C4-2B (cell line): ENCODE measurements at regions not wholly inside any gene's neighbourhood (a gene's known extent, or its start where the extent isn't known, plus 50 kb on each side); places are given as distances from the start of the nearest gene placed in this dataset.

Source experiments
- H3K27ac ChIP-seq: fragments of 450-650 bp; 2 replicates; pipeline ENCODE4 v1.5.1; 2017
- CTCF ChIP-seq: fragments of 450-650 bp; conservative IDR thresholded peaks from 2 replicates; pipeline ENCODE4 v1.5.1; 2017; ENCODE audit warnings: mild to moderate bottlenecking
- ZFX ChIP-seq: fragments of 450-650 bp; IDR thresholded peaks from 2 replicates; pipeline ENCODE4 v1.6.1; 2017

DNA sequence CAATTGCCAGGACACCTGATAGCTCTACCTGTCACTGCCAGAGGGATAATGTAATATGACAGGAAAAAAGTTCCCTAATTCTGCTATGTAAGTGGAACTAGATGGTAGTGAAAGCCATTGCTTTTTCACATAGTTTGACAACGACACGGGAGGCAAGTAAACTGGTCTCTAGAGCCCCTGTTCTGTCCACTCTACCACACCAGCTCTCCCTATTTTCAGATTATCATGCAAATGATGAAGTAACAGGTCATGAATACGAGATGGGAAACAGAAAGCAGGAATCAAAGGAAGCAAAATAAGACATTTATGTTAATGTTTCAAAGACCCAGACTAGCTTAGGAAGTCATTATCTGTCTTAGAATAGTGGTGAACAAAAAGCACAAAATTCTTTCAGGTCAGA is 56.2 kb downstream of the TAF11L14 start:
- H3K27ac ChIP-seq, result no peak overlapping the region
- TF ChIP-seq ZFX (no peak), CTCF (no peak)

GRCh38 chr5:17691762-17692161 is 57.5 kb downstream of the TAF11L14 start:
- no peak overlapping the region for H3K27ac ChIP-seq

DNA sequence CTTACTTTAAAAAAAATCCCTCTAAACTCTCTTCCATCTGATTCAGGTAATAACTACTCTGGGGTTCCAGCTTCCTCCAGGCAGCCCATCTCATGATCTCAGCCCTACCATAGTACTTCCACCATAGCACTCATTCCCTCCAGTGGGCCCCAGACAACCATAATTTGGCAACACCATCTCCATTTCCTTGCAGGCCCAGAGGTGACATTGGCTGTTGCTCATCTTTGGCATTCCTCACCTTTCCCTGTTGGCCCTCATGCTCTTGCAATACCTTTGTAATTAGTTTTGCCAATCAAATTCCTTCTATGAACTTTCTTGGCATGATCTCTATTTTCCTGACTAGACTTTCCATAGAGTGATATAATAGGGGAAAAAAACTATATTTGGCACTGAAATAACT is 60.1 kb downstream of the TAF11L14 start:
- H3K27ac ChIP-seq, result no peak overlapping the region
- TF ChIP-seq ZFX (no peak), CTCF (no peak)

More at GRCh38 chr5:17691762-17692161, 57.5 kb downstream of the TAF11L14 start:
- TF ChIP-seq ZFX (no peak), CTCF (no peak)

DNA sequence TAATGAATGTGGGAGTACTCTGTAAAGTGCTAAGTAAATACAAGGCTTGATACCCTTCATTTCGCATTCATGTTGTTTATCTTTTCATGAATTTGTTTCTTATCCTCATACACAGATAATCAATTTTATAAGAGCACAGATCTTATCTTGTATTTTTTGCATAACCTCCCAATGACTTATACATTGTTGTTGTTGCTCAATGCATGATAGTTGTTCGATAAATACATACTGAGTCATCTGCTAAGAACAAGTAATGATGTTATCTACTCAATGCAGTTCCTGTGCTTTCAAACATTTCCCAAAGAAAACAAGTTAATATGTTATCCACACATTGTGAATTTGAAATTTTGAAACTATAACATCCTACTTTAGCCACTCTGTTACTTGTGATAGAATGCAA is 60.7 kb downstream of the TAF11L14 start:
- H3K27ac ChIP-seq, result no peak overlapping the region

DNA sequence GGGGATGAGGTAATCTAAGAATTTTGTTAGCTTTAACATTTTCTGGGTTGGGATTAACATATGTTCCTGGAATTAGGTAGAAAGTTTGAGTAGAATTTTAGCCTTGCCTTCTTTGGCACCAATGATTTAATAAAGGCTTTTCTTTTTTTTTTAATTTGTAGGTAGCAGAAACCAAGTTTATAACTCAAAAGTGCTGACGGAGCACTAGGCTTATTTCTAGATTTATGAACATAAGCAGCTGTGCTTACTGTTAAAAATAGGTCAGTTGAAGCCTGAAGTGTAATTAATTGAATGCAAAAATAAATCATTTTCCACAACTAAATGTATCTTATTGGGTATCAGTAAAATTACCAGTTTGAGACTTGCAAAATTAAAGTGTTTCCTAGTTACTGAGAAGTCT is 62.4 kb downstream of the TAF11L14 start:
- H3K27ac ChIP-seq, result no peak overlapping the region
- no peak for TF ChIP-seq CTCF
- no peak for TF ChIP-seq ZFX

More for the DNA sequence above, 60.7 kb downstream of the TAF11L14 start:
- TF ChIP-seq ZFX, result no peak
- TF ChIP-seq CTCF, result no peak

- TF ChIP-seq CTCF (no peak), ZFX (no peak)
Measured at GRCh38 chr5:17697671-17698070, 63.4 kb downstream of the TAF11L14 start.

DNA sequence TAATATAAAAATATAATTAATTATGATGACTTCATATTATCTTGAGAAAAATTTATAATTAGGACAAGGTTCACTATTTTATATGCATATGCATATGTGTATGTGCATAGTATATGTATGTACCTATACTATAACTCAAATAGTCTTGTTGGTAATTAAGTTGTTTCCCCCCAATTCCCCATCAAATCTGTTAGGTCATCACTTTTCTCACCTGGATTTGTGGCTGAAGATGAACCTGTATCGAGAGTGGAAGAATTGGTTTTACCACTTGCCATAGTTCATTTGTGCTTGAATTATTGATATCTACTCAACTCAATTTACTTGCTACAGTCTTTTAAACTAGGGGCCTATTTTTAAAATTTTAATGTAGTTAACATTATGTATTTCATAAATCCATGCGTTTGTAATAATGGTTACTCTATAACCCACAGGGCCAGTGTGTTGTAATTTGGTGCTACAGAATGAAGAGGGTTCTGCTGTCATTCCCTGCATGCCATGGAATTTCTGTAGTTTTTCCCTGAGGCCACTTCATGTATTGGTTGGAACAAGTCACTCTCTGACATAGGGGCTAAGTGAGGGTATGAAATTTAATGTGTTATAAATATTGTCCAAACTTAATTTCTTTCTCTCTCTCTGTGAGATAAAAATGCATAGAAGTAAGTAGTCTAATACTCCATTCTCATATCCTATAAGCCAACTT is 74.9 kb downstream of the TAF11L14 start:
- H3K27ac ChIP-seq, result no peak overlapping the region
- TF ChIP-seq ZFX, result no peak
- no peak for TF ChIP-seq CTCF

More at GRCh38 chr5:17697671-17698070, 63.4 kb downstream of the TAF11L14 start:
- H3K27ac ChIP-seq, result no peak overlapping the region
